Pancreas (tissue), 10 donors: ENCODE measurements at regions not wholly inside any gene's neighbourhood (a gene's known extent, or its start where the extent isn't known, plus 50 kb on each side); places are given as distances from the start of the nearest gene placed in this dataset.

Source experiments
- ATAC-seq, 4 donors: fragments of 200-7000 bp; cut with Tn5 transposase; one replicate each; pipeline versions ENCODE4 v1.8.0 to v1.9.1; 2020; ENCODE audit warnings: mild to moderate bottlenecking in 4 of 4, moderate library complexity in 4 of 4
- DNase-seq, 6 donors: peaks; one replicate each; pipeline ENCODE4 v3.0.0-alpha.2; 2020
- FAIRE-seq: peaks from 2 replicates; lab custom pipeline; 2012; peaks lifted over from hg19 to GRCh38; lab: Jason Lieb, UNC
- H3K27ac ChIP-seq, 4 donors: fragments of 200-600 bp; sonication (generic); 1 replicate in 3 of 4; 2 replicates in 1 of 4; pipeline versions ENCODE4 v1.5.0 to v1.8.0; 2020
- H3K27me3 ChIP-seq, 4 donors: fragments of 200-600 bp; one replicate each; pipeline ENCODE4 v1.8.0; 2021
- H3K36me3 ChIP-seq, 3 donors: fragments of 200-600 bp; sonication (generic) in 1 of 3; one replicate each; pipeline versions ENCODE4 v1.5.0 to v1.8.0; 2020 to 2021
- H3K4me1 ChIP-seq, 3 donors: fragments of 200-600 bp; one replicate each; pipeline ENCODE4 v1.8.0; 2021
- H3K4me3 ChIP-seq, 4 donors: fragments of 200-600 bp; sonication (generic) in 2 of 4; one replicate each; pipeline versions ENCODE4 v1.5.0 to v1.8.0; 2020 to 2021
- H3K9me3 ChIP-seq, 4 donors: fragments of 200-600 bp; one replicate each; pipeline ENCODE4 v1.8.0; 2021
- CTCF ChIP-seq, 4 donors: fragments of 200-600 bp; sonication (generic) in 3 of 4; IDR thresholded peaks; one replicate each; pipeline versions ENCODE4 v1.5.0 to v1.8.0; 2021; ENCODE audit warnings: antibody characterized with exemption in 4 of 4
- WGBS, 2 donors: extraction: QIAGEN DNeasy Blood & Tissue Kit; methylation state at CpG; one replicate each; pipeline ENCODE4 v1.1.7; 2013; 5-methylcytosine and 5-hydroxymethylcytosine counted together
- intact Hi-C, 3 donors: fragments of 100-400 bp; cut with DNase I; formaldehyde crosslinking; loops; one replicate each; pipeline versions ENCODE4 v1.11.1 to v1.14.2; 2022
- donor health status: healthy with polysubstance abuse.
- donor health status: DM: no; HTN: no; CAD: no; lungs with moderate emphysema.
- donor health status: DM: no; HTN: no; CAD: no.
- donor health status: control.
- donor health status: control.
- donor health status: Bipolar disorder and iron deficiency.
- donor health status: DM: yes; HTN: yes; CAD: no.
- donor health status: DM: no; HTN: no; CAD: no.
- donor health status: DM: no; HTN: no; CAD: no.
- donor health status: DM: yes; HTN: yes; CAD: no.

GRCh38 chr15:31477851-31478701, 151.4 kb downstream of the KLF13 start:
- intact Hi-C loops = no loop called here
- DNase-seq (peak in 1 of 6 donors; percentile 3), FAIRE-seq (no peak), ATAC-seq (no peak)
- Histone ChIP-seq H3K9me3 (no peaks in the 10 kb centered on the region), H3K4me1 (no peaks in the 10 kb centered on the region), H3K27me3 (no peaks in the 10 kb centered on the region), H3K4me3 (no peak overlapping the region), H3K27ac (no peak overlapping the region), H3K36me3 (no peaks in the 10 kb centered on the region)
- 91 to 92% methylated on average over 8 of the region's 8 CpGs for WGBS, 2 donors
- TF ChIP-seq CTCF (IDR thresholded peaks at IDR 0.05) = no peak

- H3K4me3 ChIP-seq = no peak overlapping the region
- WGBS, 2 donors = 86 to 93% methylated on average over 13 of the region's 13 CpGs
- no peak for TF ChIP-seq CTCF (IDR thresholded peaks at IDR 0.05)
- ATAC-seq (no peak), FAIRE-seq (no peak), DNase-seq (peak in 1 of 6 donors; percentile 9)
- no peak overlapping the region for H3K27ac ChIP-seq
- no peaks in the 10 kb centered on the region for H3K27me3 ChIP-seq
- H3K9me3 ChIP-seq = no peaks in the 10 kb centered on the region
- H3K36me3 ChIP-seq = no peaks in the 10 kb centered on the region
- no peaks in the 10 kb centered on the region for H3K4me1 ChIP-seq
- intact Hi-C loops = no loop called here
Observed at GRCh38 chr15:31478702-31479221, 152.1 kb downstream of the KLF13 start.

GRCh38 chr15:31480356-31481025, 153.9 kb downstream of the KLF13 start:
- H3K27me3 ChIP-seq = no peaks in the 10 kb centered on the region
- ATAC-seq (no peak), DNase-seq (no peak), FAIRE-seq (no peak)
- no peaks in the 10 kb centered on the region for H3K4me1 ChIP-seq
- TF ChIP-seq CTCF (IDR thresholded peaks at IDR 0.05) = no peak
- no peak overlapping the region for H3K27ac ChIP-seq
- no peaks in the 10 kb centered on the region for H3K36me3 ChIP-seq
- H3K4me3 ChIP-seq = no peak overlapping the region
- 80 to 88% methylated on average over 12 of the region's 12 CpGs for WGBS, 2 donors
- intact Hi-C loops = loop anchor here in 1 of 3 donors (5.0 to 10.0 kb wide), 2 partner anchors 43 to 816 kb away; no protein-coding TSS in a partner anchor
- H3K9me3 ChIP-seq = no peaks in the 10 kb centered on the region

GRCh38 chr15:31481142-31481541, 154.5 kb downstream of the KLF13 start:
- no peak for ATAC-seq
- FAIRE-seq = no peak
- Histone ChIP-seq H3K4me3 (no peak overlapping the region), H3K27ac (no peak overlapping the region), H3K9me3 (no peaks in the 10 kb centered on the region), H3K4me1 (no peaks in the 10 kb centered on the region), H3K36me3 (no peaks in the 10 kb centered on the region), H3K27me3 (no peaks in the 10 kb centered on the region)
- no peak for DNase-seq
- WGBS, 2 donors = 83 to 93% methylated on average over 3 of the region's 3 CpGs
- TF ChIP-seq CTCF (IDR thresholded peaks at IDR 0.05) = no peak
- intact Hi-C loops = loop anchor here in 1 of 3 donors (5.0 to 10.0 kb wide), 2 partner anchors 44 to 816 kb away; no protein-coding TSS in a partner anchor
